VCaP (cell line): ENCODE measurements at regions not wholly inside any gene's neighbourhood (a gene's known extent, or its start where the extent isn't known, plus 50 kb on each side); places are given as distances from the start of the nearest gene placed in this dataset.

Experiments
- H3K27ac ChIP-seq: fragments of 450-650 bp; 2 replicates; pipeline ENCODE4 v1.5.1; 2017
- TF ChIP-seq, protein P1 (sequence below): fragments of 450-650 bp; conservative IDR thresholded peaks from 2 replicates; pipeline ENCODE4 v1.5.1; 2017; ENCODE audit warnings: mild to moderate bottlenecking, moderate library complexity

DNA sequence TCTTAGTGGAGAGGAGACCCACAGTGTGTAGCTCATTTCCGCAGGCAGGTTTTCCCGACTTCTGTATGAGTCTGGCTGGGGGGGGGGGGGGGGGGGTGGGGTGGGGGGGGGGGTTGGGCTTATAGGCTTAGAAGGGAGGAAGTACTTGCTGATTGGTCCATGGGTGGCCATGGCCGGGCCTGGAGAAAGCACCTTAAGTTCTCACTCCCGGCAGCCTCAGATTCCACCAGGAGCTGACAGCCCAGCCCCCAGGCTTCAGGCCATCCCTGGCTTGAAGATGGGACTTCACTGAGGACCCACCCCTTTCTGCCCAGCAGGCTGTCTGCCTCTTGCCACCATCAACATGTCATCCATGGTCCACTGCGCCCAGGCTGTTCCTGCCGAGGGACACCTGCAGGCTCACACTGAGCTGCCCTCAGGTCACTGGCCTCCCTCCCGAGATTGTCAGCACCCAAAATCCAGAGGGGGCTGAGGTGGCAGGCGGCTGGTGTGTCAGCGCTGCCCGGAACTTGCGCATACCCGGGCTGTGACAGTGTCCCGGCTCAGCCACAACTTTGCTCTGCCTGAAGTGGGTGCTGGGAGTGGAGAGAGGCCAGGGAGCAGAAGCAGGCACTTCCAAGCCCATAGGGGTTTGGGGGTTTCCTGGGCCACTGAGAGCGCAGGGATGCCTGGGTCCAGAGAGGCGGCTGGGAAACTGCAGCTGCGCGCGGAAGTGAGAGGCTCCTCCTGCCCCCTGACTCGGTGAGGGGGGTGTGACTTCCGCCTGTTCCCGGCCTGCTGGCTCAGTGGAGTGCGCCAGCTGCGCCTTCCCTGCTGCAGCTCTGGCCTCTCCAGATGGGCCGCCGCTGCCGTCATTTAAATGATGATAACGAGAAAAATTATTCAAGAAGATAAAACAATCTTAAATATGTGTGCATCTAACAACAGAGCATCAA lies 256.1 kb downstream of the RPRM start:
- H3K27ac ChIP-seq, result no peak overlapping the region
- TF ChIP-seq, protein P1, sequence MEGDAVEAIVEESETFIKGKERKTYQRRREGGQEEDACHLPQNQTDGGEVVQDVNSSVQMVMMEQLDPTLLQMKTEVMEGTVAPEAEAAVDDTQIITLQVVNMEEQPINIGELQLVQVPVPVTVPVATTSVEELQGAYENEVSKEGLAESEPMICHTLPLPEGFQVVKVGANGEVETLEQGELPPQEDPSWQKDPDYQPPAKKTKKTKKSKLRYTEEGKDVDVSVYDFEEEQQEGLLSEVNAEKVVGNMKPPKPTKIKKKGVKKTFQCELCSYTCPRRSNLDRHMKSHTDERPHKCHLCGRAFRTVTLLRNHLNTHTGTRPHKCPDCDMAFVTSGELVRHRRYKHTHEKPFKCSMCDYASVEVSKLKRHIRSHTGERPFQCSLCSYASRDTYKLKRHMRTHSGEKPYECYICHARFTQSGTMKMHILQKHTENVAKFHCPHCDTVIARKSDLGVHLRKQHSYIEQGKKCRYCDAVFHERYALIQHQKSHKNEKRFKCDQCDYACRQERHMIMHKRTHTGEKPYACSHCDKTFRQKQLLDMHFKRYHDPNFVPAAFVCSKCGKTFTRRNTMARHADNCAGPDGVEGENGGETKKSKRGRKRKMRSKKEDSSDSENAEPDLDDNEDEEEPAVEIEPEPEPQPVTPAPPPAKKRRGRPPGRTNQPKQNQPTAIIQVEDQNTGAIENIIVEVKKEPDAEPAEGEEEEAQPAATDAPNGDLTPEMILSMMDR, result no peak

- TF ChIP-seq, protein P1, result no peak
- H3K27ac ChIP-seq, result no peak overlapping the region
Measured at GRCh38 chr2:153221506-153221905, 257.1 kb downstream of the RPRM start.

GRCh38 chr2:153221087-153221486 lies 257.5 kb downstream of the RPRM start:
- TF ChIP-seq, protein P1, result no peak
- no peak overlapping the region for H3K27ac ChIP-seq

GRCh38 chr2:153218851-153219250 lies 259.7 kb downstream of the RPRM start:
- TF ChIP-seq, protein P1, result no peak
- H3K27ac ChIP-seq, result no peak overlapping the region

- TF ChIP-seq, protein P1, result no peak
- no peak overlapping the region for H3K27ac ChIP-seq
Measured at GRCh38 chr2:153214337-153214736, 264.2 kb downstream of the RPRM start.

- TF ChIP-seq, protein P1, result no peak
- H3K27ac ChIP-seq, result no peak overlapping the region; the same call in 1 of the 2 replicates
Measured at GRCh38 chr2:153213022-153213421, 265.5 kb downstream of the RPRM start.

DNA sequence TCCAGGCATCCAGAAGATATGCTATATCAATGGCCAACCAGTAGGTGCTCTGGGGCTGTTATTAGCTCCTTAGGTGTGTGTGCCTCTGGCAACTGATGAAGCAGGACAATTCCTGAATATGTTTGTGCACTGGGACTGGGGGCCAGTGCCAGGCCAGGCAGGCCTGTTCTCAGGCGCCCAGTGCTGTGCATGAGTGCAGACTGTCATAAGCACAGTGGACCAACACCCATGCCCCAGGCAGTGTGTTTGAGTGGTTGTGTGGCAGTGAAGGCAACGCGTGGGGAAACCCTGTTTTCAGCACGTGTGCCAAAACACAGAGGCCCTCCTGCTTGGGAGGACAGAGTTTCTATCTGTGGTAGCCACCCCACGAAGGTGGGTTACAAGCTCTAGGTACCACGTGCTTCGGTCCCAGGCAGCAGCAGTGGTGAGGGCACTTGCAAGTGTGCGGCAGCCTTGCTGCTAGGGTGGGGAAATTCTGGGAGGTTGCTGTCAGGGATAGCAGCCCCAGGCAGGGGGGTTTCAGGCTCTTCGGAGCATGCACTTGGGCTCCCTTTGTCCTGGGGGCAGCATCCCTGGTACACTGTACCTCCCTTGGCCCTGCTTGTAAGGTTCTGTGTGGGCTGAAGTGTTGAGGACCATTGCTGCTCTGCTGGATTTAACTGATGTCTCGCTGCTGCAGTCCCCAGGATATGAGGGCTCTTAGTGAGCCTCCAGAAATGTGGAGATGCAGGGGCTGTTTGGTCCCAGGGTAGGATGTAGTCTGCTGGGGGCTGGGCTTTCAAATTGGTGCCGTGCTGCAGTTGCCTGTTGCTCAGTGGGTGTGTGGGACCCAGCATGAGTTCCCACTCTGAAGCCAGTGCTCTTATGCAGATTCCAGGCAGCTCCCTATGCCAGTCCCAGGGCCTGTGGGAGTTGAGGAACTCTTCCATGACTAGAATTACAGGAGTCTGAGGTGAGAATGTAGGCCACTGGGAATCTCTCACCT lies 280.9 kb downstream of the RPRM start:
- H3K27ac ChIP-seq, result no peak overlapping the region
- TF ChIP-seq, protein P1, result no peak
